HAP-1 (cell line): ENCODE measurements at regions not wholly inside any gene's neighbourhood (a gene's known extent, or its start where the extent isn't known, plus 50 kb on each side); places are given as distances from the start of the nearest gene placed in this dataset.
"Not testable (repeated sequence)": the region's sequence is repeated elsewhere in the genome, so short reads cannot be mapped to it uniquely, and the experiment has no call there.

Experiments used
- DNase-seq, 2 experiments: peaks; one replicate each; pipeline ENCODE4 v3.0.0-alpha.2; 2016 to 2020; ENCODE audit warnings: low spot score in 2 of 2
- H3K27me3 ChIP-seq: fragments of 250-450 bp; sonication (Bioruptor Pico); 2 replicates; pipeline ENCODE4 v1.5.1; 2020; ENCODE audit warnings: low read depth, mild to moderate bottlenecking, moderate library complexity
- H3K36me3 ChIP-seq: fragments of 250-450 bp; sonication (Bioruptor Pico); replicated peaks from 2 replicates; pipeline ENCODE4 v1.5.1; 2020; ENCODE audit warnings: mild to moderate bottlenecking
- H3K4me1 ChIP-seq: fragments of 250-450 bp; sonication (Bioruptor Pico); 2 replicates; pipeline ENCODE4 v1.5.1; 2020; ENCODE audit warnings: mild to moderate bottlenecking
- H3K4me3 ChIP-seq: fragments of 250-450 bp; sonication (Bioruptor Pico); 2 replicates; pipeline ENCODE4 v1.5.1; 2020; ENCODE audit warnings: mild to moderate bottlenecking, moderate library complexity
- H3K9me3 ChIP-seq: fragments of 250-450 bp; sonication (Bioruptor Pico); 2 replicates; pipeline ENCODE4 v1.5.1; 2020; ENCODE audit warnings: mild to moderate bottlenecking, moderate library complexity
- in situ Hi-C: fragments of 300-500 bp; cut with MboI; formaldehyde crosslinking; loops from 3 replicates; pipeline ENCODE4 v1.14.3; 2020; ENCODE audit warnings: low sequenced_read_pairs, inconsistent platforms, mixed read lengths

DNA sequence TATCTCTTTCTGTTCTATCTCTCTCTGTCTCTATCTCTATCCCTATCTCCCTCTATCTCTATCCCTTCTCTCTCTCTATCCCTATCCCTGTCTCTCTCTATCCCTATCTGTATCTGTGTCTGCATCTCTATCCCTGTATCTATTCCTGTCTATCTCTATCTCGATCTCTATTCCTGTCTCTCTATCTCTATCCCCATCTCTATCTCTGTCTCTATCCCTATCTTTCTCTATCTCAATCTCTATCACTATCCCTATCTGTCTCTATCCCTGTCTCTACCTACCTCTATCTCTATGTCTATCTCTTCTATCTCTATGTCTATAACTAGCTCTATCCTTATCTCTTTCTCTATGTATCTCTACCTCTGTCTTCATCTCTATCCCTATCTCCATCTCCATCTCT lies 141.4 kb upstream of the KCNJ6 start:
- DNase-seq: no peak
- Histone ChIP-seq H3K4me3 (no peak overlapping the region), H3K9me3 (no peaks in the 10 kb centered on the region; the same call in 1 of the 2 replicates), H3K27me3 (no peaks in the 10 kb centered on the region), H3K36me3 (no peaks in the 10 kb centered on the region), H3K4me1 (no peaks in the 10 kb centered on the region)
- in situ Hi-C loops: loop anchor here (25.0 kb wide), 1 partner anchor 105 kb away; no protein-coding TSS in a partner anchor

DNA sequence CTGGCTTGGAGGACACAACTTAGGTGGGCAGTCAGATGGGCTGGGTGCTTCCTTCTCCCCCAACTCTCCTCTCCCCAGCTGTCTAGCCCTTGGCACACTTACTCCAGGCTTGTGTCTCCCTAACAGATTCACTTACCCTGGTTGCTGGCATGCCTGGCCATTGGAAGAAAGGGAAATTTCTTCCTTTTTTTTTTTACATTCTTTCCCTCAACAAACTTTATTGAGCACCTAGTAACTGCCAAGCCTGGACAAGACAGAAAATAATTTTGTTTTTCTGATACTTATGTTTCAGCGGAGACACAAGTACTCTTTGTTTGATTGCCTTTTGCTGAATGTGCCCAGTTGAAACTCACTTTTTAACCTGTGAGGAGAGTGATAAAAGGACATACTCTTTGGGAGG lies 144.3 kb upstream of the KCNJ6 start:
- in situ Hi-C loops: loop anchor here (25.0 kb wide), 1 partner anchor 102 kb away; no protein-coding TSS in a partner anchor
- DNase-seq: no peak
- Histone ChIP-seq H3K27me3 (no peaks in the 10 kb centered on the region), H3K4me1 (no peaks in the 10 kb centered on the region), H3K36me3 (no peaks in the 10 kb centered on the region), H3K4me3 (no peak overlapping the region), H3K9me3 (no peaks in the 10 kb centered on the region; the same call in 1 of the 2 replicates)

DNA sequence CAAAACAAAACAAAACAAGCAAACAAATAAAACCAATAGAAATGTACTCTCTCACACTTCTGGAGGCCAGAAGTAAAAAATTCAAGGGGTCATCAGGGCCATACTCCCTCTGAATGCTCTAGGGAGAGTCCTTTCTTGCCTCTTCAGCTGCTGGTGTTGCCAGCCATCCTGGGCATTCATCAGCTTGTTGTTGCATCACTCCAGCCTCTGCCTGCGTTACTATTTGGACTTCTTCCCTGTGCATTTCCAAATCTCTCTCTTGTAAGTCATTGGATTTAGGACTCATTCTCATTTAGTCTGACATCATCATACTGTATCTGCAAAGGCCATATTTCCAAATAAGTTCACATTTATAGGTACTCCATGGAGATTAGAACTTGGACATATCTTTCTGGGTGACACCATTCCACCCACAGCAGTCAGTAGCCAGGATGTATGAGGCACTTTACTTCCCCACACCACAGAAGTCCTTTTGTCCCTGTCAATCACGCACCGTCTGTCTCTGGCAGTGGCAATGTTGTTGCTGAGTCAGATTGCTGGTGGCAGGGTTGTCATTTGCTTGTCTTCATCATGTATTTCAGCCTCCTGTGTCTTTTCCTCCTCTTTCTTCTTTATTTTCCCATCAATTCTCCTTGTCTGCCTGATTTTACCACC lies 151.0 kb upstream of the KCNJ6 start:
- no peak for DNase-seq
- no peaks in the 10 kb centered on the region for H3K4me1 ChIP-seq
- H3K4me3 ChIP-seq: no peak overlapping the region
- H3K9me3 ChIP-seq: peaks cover 2% of the 10 kb centered on the region
- no peaks in the 10 kb centered on the region for H3K27me3 ChIP-seq
- H3K36me3 ChIP-seq: no peaks in the 10 kb centered on the region
- in situ Hi-C loops: loop anchor here (25.0 kb wide), 1 partner anchor 95 kb away; no protein-coding TSS in a partner anchor

DNA sequence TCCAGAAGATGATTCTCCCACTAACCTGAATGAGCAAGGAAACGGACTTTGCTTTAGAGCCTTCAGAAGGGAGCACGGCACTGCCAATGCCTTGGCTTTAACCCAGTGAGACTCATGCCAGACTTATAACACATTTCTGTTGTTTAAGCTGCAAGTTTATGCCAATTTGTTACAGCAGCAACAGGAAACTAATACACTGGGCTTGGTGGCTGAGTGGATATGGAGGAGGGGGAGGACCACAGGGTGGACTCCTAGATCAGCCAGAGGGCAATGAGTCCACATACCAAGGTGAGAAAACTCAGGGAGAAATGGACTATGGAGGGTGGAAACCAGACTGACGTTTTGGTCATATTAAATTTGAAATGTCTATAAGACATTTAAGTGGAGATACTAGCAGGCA lies 156.2 kb upstream of the KCNJ6 start:
- in situ Hi-C loops: loop anchor here (25.0 kb wide), 1 partner anchor 90 kb away; no protein-coding TSS in a partner anchor
- peaks cover 2% of the 10 kb centered on the region for H3K9me3 ChIP-seq
- no peak for DNase-seq
- no peaks in the 10 kb centered on the region for H3K27me3 ChIP-seq
- no peaks in the 10 kb centered on the region for H3K36me3 ChIP-seq
- no peaks in the 10 kb centered on the region for H3K4me1 ChIP-seq
- no peak overlapping the region for H3K4me3 ChIP-seq

DNA sequence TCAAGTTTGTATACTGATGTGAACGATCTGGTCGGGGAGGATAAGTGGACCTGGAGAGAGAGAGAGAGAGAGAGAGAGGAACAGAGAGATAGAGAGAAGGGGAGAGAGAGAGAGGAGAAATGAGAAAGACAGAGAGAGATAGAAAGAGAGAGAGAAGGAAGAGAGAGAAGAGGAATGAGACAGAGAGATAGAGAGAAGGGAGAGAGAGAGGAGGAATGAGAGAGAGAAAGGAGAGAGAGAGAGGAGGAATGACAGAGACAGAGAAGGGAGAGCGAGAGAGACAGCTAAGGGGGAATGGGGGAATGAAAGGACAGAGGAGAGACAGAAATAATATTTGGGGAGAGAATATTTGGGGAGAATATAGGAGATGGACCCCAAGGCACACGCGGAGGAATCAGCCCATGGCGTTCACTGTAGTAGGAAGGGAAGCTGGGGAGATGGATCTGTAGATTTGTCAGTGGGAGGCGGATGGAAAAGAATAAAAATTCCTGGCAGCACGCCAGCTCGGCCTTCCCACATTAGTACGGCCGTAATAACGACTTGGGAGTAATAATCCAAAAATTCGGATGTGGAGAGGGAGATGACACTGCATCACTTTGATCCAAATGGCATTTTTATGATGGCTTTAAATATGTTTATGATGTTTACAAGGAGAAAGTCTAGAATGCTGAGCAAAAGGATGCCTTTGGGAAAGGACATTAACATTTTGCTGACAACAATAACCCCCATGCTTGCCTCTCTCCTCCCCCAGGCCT lies 159.8 kb upstream of the KCNJ6 start:
- in situ Hi-C loops: no loop called here
- Histone ChIP-seq H3K4me3 (no peak overlapping the region), H3K36me3 (no peaks in the 10 kb centered on the region), H3K9me3 (no peaks in the 10 kb centered on the region), H3K4me1 (no peaks in the 10 kb centered on the region), H3K27me3 (no peaks in the 10 kb centered on the region)
- no peak for DNase-seq

DNA sequence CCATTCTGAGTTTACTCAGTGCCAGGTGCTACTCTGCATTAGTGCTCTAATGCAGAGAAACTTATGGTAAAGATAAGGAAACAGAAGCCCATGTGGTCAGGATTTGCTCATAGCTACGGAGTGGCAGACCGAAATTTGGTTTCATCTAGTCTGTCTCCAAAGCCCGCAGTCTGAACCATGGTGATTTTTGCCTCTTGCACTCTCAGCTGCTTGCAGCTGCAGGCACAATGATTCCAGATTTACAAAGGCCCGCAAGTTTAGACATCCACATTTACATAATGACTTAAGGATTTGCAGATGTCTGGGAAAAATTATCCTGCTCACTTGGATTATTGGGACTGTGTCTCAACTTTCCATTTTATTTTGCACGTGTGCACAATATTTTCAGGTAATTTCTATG lies 161.3 kb upstream of the KCNJ6 start:
- in situ Hi-C loops: no loop called here
- H3K9me3 ChIP-seq: no peaks in the 10 kb centered on the region
- H3K27me3 ChIP-seq: no peaks in the 10 kb centered on the region
- no peak for DNase-seq
- no peak overlapping the region for H3K4me3 ChIP-seq
- no peaks in the 10 kb centered on the region for H3K4me1 ChIP-seq
- H3K36me3 ChIP-seq: no peaks in the 10 kb centered on the region

DNA sequence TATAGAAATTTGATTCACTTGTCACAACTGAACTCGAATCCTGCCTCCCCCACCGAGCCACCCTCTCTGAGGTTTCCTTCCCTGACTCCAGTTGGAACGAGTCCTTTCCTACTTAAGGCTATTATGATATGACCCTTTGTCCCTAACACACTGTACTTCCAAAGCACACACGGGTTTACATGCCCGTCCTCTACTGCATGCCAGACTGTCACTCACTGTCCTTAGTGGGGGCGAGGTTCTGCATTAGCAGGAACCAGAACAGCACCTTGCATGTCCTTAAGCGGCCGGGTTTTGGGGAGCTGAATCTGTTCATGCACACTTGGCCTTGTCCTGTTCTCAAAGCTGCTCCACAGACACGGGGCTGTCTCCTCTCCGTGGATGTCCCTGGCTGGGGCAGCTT lies 164.6 kb upstream of the KCNJ6 start:
- no peak overlapping the region for H3K4me3 ChIP-seq
- DNase-seq: no peak
- no peaks in the 10 kb centered on the region for H3K36me3 ChIP-seq
- H3K4me1 ChIP-seq: no peaks in the 10 kb centered on the region
- H3K9me3 ChIP-seq: no peaks in the 10 kb centered on the region
- H3K27me3 ChIP-seq: no peaks in the 10 kb centered on the region
- in situ Hi-C loops: no loop called here

DNA sequence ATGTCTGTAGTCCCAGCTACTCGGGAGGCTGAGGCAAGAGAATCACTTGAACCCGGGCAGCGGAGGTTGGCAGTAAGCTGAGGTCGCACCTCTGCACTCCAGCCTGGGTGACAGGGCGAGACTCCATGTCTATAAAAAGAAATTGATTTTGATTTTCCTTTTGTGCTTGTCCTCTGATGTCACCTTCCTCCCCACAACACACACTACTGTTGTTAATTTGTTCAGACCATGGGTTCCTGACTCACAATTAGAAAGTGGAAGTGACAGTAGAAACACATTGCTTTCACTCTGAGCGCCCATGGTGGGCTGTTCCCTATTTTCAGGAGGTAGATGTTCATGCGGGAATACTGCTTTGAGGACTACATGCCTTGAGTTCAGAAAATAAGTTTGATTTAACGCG lies 165.5 kb upstream of the KCNJ6 start:
- Histone ChIP-seq H3K4me1 (no peaks in the 10 kb centered on the region), H3K9me3 (no peaks in the 10 kb centered on the region), H3K4me3 (no peak overlapping the region), H3K36me3 (no peaks in the 10 kb centered on the region), H3K27me3 (no peaks in the 10 kb centered on the region)
- in situ Hi-C loops: no loop called here
- no peak for DNase-seq

DNA sequence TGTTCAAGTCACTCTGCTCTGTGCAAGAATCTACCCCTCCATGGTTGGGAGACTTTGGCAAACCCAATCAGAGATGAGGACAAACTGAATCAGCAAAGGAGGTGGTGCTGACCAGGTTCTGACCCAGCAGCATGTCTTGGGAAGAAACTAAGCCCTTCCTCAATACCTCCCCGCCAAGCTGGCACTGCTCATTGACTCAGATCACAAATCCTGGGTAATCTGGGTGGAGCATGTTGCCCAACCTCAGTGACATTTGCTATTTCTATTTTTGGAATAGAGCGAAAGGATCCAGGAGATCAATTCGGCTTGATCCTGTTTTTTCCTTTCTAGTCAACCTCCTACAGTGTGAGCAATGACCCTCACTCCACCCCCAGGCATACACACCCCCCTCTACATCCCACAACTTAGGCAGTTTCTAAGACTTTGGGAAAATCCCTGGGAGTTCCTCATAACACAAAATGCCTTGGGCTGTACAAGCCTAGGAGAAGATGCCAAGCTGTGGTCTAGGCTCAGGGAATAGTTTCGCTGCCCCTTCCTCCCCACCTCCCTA lies 166.8 kb upstream of the KCNJ6 start:
- in situ Hi-C loops: no loop called here
- Histone ChIP-seq H3K27me3 (no peaks in the 10 kb centered on the region), H3K36me3 (no peaks in the 10 kb centered on the region), H3K9me3 (no peaks in the 10 kb centered on the region), H3K4me3 (no peak overlapping the region), H3K4me1 (no peaks in the 10 kb centered on the region)
- DNase-seq: no peak

DNA sequence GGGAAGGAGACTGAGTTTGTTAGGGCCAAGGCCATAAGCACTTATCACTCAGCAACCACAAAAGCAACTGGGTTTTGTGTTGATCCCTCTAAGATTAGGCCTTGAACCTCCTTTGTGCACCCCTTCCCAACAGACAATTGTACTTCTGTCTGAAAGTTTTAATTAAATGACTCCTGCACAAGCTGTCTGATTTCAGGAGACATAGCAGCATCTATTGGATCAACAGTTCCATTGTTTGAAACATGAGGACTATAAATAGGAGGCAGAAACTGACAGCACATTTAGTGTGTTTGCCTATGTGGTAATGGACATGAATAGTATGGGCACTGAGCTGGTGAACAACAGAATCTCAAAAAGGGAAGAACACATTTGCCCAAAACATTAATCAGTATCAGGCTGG lies 167.3 kb upstream of the KCNJ6 start:
- H3K4me3 ChIP-seq: no peak overlapping the region
- no peaks in the 10 kb centered on the region for H3K36me3 ChIP-seq
- no peaks in the 10 kb centered on the region for H3K9me3 ChIP-seq
- H3K4me1 ChIP-seq: no peaks in the 10 kb centered on the region
- in situ Hi-C loops: no loop called here
- no peaks in the 10 kb centered on the region for H3K27me3 ChIP-seq
- DNase-seq: no peak

DNA sequence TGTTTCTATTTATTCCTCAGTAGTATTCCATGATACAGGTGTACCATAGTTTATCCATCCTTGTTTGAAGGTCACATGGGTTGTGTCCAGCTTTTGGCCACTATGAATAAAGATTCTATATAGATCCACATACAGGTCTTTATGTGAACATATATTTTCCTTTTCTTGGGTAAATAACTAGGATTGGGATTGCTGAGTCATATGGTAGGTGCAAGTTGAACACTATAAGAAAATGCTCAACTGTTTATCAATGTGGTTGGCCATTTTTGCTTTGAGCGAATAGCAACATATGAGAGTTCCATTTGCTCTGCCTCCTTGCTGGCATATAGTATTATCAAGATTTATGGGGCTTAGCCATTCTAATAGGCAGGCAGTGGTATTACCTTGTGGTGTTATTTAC lies 170.2 kb upstream of the KCNJ15 start:
- no peaks in the 10 kb centered on the region for H3K27me3 ChIP-seq
- no peaks in the 10 kb centered on the region for H3K36me3 ChIP-seq
- H3K4me3 ChIP-seq: no peak overlapping the region
- no peaks in the 10 kb centered on the region for H3K9me3 ChIP-seq
- no peaks in the 10 kb centered on the region for H3K4me1 ChIP-seq
- DNase-seq: no peak
- in situ Hi-C loops: no loop called here

DNA sequence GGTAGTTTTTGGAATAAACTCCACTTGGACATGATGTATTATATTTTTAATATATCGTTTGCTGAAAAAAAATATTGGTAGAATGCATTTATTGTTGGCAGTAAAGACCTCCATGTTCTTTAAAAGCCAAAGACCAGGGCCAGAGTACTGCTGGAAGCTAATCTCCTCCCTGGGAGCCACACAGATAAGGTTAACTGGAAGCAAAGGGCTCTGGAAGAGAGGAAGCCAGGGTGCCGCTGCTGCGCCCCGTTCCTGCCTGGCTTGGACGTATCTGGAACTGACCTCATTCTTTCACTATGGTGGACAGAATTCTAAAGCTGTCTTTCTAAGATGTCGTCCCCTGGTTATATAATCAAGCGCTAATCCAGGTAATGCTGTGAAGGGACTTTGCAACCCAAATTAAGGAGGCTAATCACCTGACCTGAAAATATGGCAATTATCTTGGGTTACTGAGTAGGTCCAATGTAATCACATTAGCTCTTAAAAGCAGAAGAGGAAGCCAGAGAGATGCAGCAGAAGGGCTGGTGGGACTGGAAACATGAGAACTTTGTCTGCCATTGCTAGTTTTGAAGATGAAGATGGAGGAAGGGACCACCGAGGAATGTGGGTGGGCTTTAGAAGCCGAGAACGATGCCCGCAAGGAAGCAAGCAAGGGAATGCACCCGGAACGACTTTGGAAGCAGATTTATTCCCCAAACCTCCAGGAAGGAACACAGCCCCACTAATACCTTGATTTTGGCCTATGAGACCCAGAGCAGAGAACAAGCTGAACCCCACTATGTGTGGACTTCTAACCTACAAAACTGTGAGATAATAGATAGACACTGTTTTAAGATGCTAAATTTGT lies 167.7 kb upstream of the KCNJ15 start:
- DNase-seq: no peak
- no peaks in the 10 kb centered on the region for H3K27me3 ChIP-seq
- H3K9me3 ChIP-seq: no peaks in the 10 kb centered on the region
- no peaks in the 10 kb centered on the region for H3K4me1 ChIP-seq
- no peak overlapping the region for H3K4me3 ChIP-seq
- in situ Hi-C loops: no loop called here
- no peaks in the 10 kb centered on the region for H3K36me3 ChIP-seq

DNA sequence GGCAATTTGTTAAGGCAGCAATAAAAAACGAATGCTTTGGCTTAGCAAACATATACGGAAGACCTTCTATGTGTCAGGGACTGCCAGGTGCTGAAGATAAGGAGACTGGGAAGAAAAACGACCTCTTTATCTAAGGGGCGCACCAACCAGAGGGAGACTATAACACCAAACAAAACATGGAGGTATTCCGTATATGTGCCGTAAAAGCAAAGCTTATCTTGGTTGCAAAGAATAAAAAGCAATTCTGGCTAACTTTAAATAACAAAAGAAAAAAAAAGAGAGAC lies 167.1 kb upstream of the KCNJ15 start:
- no peak for DNase-seq
- Histone ChIP-seq H3K27me3 (no peaks in the 10 kb centered on the region), H3K9me3 (no peaks in the 10 kb centered on the region), H3K36me3 (no peaks in the 10 kb centered on the region), H3K4me1 (no peaks in the 10 kb centered on the region), H3K4me3 (no peak overlapping the region)
- in situ Hi-C loops: no loop called here

DNA sequence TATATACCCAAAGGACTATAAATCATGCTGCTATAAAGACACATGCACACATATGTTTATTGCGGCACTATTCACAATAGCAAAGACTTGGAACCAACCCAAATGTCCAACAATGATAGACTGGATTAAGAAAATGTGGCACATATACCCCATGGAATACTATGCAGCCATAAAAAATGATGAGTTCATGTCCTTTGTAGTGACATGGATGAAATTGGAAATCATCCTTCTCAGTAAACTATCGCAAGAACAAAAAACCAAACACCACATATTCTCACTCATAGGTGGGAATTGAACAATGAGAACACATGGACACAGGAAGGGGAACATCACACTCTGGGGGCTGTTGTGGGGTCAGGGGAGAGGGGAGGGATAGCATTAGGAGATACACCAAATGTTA lies 165.7 kb upstream of the KCNJ15 start:
- H3K4me1 ChIP-seq, in situ Hi-C loops: not testable (repeated sequence)

More for the DNA sequence above, 165.7 kb upstream of the KCNJ15 start:
- H3K4me3 ChIP-seq, H3K27me3 ChIP-seq, H3K36me3 ChIP-seq, H3K9me3 ChIP-seq, DNase-seq: not testable (repeated sequence)
